ENCODE measurements at regions not wholly inside any gene's neighbourhood (a gene's known extent, or its start where the extent isn't known, plus 50 kb on each side); places are given as distances from the start of the nearest gene placed in this dataset.

GRCh38 chr4:3343358-3343757 lies 50.5 kb downstream of the RGS12 start:
- DNase-seq, result no peak

DNA sequence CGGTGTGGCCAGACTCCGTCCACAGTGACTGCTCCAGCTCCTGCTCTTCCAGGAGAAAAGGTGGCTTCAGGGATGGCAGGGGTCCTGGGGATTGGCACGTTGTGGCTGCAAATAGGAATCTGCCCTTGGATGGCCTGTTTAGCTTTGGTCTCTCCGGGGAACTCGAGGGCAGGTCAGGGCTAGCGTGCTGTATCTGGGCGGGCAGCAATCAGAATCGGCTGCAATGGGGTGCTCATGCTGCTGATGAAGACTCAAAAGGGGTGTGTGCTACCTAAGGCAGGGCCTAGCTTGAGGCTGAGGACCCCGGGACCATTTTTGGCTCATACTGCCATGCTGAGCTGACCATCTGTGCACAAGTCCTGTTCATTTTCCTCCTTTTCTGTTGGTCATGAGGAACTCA lies 51.3 kb downstream of the RGS12 start:
- DNase-seq, result no peak

- DNase-seq, result no peak
Observed at GRCh38 chr4:3344596-3344995, 51.8 kb downstream of the RGS12 start.

DNA sequence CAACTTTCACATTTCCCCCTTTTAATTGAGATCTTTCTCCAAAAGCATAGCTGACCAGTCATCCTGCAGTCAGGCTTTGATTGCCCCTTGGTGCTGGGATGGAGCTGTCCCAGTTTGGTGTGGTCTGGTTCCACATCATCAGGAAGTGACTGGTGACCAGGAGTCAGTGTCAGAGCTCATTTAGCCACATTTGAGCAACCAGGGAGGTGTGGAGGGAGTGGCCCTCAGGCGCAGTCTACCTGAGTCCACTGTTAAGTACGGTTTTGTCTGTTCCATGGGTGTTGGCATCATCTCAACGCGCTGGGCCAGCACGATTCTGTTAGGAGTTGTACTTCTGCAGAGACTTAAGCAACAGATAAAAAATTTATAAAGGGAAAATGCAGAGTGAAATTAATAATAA lies 52.6 kb downstream of the RGS12 start:
- no peak for DNase-seq

- peak; percentile 76 for DNase-seq
Observed at GRCh38 chr4:3346146-3346545, 53.3 kb downstream of the RGS12 start.

- DNase-seq, result no peak
Observed at GRCh38 chr4:3347871-3348270, 55.0 kb downstream of the RGS12 start.

GRCh38 chr4:3348621-3349020 lies 55.8 kb downstream of the RGS12 start:
- no peak for DNase-seq

GRCh38 chr4:3349116-3349515 lies 56.3 kb downstream of the RGS12 start:
- no peak for DNase-seq

- no peak for DNase-seq
Observed at GRCh38 chr4:3351997-3352396, 59.2 kb downstream of the RGS12 start.

GRCh38 chr4:3352505-3352904 lies 59.7 kb downstream of the RGS12 start:
- no peak for DNase-seq

GRCh38 chr4:3352941-3353594 lies 60.2 kb downstream of the RGS12 start:
- no peak for DNase-seq

GRCh38 chr4:3353752-3354454 lies 61.1 kb downstream of the RGS12 start:
- DNase-seq, result no peak

GRCh38 chr4:3354455-3354811 lies 61.6 kb downstream of the RGS12 start:
- no peak for DNase-seq

- no peak for DNase-seq
Observed at GRCh38 chr4:3355266-3355748, 62.5 kb downstream of the RGS12 start.

GRCh38 chr4:3358656-3359055 lies 65.8 kb downstream of the RGS12 start:
- DNase-seq, result no peak

GRCh38 chr4:3360777-3361176 lies 68.0 kb downstream of the RGS12 start:
- DNase-seq, result no peak

DNA sequence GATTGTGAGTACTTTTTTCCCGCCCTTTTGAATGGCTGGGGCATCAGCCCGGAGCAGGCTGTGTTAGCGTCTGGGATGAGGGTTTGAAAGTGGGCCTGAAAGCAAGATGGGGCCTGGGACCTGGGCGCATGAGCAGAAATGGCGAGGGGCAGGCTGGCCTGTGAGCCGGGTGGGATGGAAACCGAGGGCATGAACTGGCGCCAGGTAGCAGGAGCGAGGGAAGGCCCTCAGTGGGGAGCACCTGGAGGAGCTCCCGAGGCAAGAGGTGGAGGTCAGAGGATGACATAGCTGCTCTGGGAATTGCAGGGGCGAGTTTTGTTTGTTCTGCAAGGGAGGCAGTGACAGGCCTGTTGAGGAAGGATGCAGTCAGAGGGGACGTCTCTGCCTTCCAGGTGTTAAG lies 68.6 kb downstream of the RGS12 start:
- no peak for DNase-seq

GRCh38 chr4:3361896-3362295 lies 69.1 kb downstream of the RGS12 start:
- DNase-seq, result no peak

DNA sequence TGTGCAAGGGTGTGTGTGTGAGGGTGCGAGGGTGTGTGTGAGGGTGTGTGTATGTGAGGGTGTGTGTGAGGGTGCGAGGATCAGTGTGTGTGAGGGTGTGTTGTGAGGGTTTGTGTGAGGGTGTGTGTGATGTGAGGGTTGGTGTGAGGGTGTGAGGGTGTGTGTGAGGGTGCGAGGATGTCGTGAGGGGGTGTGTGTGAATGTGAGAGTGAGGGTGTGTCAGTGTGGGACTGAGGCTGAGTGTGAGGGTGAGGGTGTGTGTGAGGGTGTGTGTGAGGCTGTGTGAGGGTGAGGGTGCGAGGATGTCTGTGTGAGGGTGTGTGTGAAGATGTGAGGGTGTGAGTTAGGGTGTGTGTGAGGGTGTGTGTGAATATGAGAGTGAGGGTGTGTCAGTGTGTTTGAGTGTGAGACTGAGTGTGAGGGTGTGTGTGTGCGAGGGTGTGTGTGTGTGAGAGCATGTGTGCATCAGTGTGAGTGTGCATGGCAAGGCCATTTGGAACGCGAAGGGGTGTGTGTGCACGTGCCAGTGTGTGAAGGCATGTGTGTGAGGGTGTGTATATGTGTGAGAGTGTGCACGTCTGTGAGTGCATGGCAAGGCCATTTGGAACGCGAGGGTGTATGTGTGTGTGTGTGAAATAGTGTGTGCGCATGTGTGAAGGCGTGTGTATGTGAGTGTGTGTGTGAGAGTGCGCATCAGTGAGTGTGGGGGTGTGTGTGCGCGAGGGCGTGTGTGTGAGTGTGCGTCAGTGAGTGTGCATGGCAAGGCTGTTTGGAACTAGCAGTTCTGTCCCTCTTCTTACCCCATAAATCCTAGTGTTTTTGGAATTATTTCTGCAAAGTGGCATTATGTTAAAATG lies 69.8 kb downstream of the RGS12 start:
- no peak for DNase-seq

DNA sequence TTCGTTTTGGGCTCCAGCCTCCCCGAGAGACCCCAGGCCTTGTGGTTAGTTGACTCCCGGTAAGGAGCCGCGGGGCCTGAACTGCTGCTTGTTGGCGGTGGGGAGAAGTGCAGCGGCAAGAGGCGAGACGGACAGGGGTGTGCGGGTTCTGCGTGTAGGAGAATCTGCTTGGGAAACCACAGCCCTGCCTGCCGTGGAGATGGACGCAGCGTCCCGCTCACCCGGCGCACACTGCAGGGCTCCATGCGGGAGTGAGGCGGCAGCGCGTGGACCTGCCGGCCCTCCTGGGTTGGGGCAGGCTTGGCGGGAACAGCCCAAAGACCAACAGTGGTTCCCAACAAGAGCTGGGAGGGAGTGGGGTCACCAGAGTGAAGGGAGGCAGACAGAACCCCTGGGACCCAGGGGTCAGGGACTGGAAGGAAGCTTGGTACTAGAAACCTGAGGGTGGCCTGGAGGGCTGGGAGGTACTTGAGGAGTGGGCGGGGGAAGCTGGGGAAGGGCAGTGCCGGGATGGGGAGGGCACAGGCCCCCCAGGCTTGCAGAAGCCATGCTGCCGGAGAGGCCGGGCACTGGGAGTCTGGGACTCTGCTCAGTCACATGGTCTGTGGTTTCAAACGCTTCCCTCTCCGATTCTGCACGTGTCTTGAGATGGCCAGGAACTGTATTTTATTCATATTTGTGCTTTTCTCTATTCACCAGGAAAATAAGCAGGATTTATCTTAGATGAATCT lies 70.8 kb downstream of the RGS12 start:
- DNase-seq, result no peak

- no peak for DNase-seq
Observed at GRCh38 chr4:3364199-3364598, 71.4 kb downstream of the RGS12 start.

GRCh38 chr4:3364634-3365314 lies 72.0 kb downstream of the RGS12 start:
- no peak for DNase-seq

GRCh38 chr4:3365326-3365725 lies 72.5 kb downstream of the RGS12 start:
- no peak for DNase-seq

Data from fibroblast of skin of right quadriceps (primary cell).